ENCODE measurements at regions not wholly inside any gene's neighbourhood (a gene's known extent, or its start where the extent isn't known, plus 50 kb on each side); places are given as distances from the start of the nearest gene placed in this dataset.

DNA sequence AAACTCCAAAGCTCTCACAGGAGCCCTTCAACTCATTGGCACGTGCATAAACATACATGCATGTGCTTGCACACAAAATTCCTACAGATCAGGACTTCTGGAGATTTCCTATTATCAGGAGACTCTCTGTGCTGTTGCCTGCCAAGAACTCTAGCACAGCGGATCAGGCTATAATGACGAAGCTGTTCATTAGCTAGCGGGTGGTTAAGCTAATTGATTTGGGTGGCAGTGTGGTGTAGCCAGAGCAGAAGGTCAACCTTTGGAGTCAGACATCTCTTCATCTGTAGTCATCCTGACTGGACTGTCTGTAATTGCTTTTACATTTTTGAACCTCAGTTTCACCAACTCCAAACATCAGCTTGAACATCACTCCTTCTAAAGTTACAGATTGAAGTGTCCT is 69.0 kb downstream of the KIF2B start:
- no peak for DNase-seq (ENCODE audit: low read depth in 2 of 3, low spot score in 1 of 3)

DNA sequence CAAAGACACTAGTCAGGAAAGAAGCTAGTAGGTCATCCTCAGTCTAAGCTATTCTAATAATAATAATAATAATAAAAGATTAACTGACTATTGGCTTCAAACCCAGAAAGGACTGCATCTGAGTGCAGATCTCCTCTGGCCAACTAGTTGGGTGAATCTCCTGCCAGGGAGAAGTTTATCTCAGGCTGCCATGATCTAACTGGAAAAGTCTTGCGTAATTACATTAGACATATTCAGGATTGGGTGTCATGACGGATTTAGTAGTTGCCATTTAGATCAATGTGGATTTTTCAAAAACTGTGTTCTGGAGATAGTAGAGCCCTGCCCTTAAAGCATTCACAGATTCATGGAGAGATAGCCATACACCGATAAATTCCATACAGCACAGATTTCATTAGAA is 69.5 kb downstream of the KIF2B start:
- no peak for DNase-seq (ENCODE audit: low read depth in 2 of 3, low spot score in 1 of 3)

DNA sequence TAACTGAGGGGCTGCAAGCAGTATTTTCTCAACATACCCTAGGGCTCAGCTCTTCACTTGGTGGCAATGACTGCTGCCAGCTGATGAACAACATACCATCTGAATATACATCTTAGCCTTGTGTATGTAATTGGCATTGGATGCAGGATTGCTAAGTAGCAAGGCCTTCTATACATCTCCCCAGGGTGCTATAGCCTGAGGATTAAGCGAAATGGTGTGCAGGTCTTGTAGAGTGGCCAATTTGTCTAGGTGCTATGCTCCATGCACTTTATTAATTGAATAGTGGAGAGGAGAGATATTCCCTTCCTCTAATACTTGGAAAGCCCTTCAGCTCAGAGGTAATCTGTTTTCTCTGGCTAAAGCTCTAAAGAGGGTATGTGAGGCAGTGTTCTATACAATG is 71.9 kb downstream of the KIF2B start:
- DNase-seq (ENCODE audit: low read depth in 2 of 3, low spot score in 1 of 3): no peak

DNA sequence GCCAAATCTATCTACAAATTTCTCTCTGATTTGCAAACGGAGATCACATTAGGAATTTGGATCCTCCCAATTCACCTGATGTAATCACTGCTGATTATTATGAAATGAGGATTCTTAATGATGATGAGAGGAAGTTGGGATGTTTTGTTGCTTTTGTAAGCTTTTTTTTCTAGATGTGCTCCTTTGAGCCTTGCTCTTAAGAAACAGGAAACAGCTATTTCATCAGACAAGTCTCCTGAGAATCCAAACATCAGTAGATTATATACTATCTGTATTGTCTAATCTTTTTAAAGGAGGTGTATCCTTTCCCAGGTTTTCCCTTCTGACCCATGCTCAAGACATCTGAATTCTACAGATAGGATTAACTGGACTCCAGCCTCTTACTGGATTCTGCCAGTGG is 73.3 kb downstream of the KIF2B start:
- no peak for DNase-seq (ENCODE audit: low read depth in 2 of 3, low spot score in 1 of 3)

DNA sequence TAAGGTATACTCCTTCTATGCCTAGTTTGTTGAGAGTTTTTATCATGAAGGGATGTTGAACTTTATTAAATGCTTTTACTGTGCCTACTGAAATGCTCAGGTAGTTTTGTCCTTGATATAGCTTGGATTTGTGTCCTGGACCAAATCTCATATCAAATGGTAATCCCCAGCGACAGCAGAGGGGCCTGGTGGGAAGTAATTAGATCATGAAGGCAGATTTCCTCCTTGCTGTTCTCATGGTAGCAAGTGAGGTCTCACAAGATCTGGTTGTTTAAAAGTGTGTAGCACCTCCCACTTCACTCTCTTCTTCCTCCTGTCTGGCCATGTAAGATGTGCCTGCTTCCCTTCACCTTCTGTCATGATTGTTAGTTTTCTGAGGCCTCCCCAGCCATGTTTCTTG is 78.2 kb downstream of the KIF2B start:
- DNase-seq (ENCODE audit: low read depth in 2 of 3, low spot score in 1 of 3): no peak

DNA sequence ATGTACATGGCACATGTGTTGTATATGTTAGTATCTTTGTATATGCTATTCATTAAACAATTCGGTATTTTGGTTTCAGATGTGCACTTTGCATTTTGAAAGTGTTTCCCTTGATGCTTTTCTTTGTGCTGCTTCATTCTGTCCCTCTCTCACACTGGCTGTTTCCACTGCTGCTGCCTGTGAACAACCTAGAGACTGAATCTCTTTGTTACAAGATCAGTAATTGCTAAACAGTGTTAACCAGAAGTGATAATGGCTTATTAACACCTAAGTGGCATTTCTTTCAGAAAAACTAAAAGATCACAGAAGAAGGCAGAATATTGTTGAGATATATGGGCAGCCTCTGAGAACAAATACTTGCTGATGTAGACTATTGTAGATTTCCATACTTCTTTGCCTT is 84.7 kb downstream of the KIF2B start:
- no peak for DNase-seq (ENCODE audit: low read depth in 2 of 3, low spot score in 1 of 3)

DNA sequence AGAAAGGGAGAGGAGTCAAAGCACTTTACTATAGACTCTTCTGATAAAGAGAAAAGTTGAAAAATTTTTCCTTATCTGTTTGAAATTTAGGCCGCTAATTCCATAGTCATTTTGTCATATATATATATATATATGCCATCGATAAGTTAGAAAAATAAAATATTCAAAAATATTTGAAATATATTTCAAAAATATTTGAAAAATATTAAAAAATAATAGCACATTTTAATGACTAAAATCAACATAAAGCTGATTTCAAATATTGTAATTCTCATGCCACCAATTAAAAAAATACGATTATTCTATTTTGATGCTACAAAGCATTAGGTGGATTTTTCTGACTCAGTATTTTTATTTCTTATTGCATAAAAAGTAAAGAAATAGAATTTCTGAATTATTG is 87.1 kb downstream of the KIF2B start:
- DNase-seq (ENCODE audit: low read depth in 2 of 3, low spot score in 1 of 3): no peak

DNA sequence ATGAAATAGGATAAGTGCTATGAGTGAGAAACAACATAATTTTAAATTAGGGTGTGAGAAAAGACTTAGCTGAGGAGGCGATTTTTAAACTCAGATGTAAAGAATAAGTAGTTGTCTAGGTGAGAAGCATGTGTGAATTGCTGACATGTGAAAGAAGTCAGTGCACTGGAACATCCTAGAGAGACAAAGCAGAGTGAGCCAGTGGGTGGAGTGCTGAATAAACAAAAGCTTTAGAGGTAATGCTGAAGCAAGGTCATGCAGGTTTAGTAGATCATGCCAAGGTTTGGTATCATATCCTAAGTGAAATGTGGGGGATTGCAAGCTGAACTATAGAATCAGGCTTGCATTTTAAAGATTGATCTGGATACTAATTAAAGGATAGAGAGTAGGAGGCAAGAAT is 89.4 kb downstream of the KIF2B start:
- DNase-seq (ENCODE audit: low read depth in 2 of 3, low spot score in 1 of 3): no peak

DNA sequence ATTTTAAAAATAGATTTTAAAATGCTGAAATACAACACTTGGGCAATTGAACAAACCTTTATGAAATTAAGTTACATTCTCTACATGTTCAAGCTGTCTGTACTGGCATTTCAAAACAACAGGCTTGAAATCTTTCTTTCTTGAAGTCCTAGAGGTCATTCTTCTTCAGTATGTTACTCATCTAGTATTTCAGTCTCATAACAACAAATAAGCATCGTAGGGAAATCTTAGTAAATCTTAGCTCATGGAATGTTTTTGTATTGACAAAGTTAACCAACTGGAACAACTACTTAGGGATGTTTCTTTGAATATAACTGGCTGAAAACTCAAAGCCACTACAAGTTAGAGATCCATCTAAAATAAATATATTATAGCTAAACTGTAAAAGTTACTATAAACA is 96.6 kb downstream of the KIF2B start:
- no peak for DNase-seq (ENCODE audit: low read depth in 2 of 3, low spot score in 1 of 3)

DNA sequence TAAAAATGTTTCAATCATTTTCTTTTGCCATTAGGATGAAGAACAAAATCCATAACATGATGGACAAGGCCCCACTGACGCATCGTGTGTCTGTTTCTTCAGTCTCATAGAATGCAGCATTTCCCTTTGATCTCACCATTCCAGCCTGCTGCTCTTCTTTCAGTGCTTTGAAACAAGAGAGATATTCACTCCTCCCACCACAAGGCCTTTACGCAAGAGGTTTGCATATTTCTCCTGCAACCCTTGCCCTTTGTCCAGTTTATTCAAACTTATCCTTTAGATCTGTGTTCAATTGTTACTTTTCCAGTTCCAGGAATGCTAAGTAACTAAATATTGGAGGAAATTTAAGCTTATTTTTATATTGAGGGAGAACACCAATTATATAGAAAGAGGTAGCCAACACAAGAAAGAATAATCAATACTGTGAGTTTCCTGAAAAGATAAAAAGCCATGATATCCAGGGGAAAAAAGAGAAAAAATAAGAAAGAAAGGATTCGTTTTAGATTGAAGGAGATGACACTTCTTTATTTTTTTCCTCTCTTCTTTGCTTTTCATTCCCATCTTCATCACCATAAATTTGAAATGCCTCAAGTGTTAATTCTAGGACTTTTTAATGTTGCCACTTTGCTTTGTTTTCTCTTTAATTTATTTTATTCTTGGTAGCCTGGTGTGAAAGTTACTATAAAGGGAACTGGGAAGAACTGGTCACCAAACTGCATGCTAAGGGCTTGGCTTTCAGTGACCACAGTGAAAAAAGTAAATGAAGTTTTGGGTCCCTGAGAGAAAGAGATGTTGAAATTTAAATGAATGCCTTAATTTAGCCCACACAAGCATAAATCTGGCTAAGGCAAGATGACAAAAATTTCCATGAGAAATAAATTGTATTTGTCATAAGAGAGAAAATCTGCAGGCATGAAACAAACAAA is 102.1 kb downstream of the KIF2B start:
- no peak for DNase-seq (ENCODE audit: low read depth in 2 of 3, low spot score in 1 of 3)

DNA sequence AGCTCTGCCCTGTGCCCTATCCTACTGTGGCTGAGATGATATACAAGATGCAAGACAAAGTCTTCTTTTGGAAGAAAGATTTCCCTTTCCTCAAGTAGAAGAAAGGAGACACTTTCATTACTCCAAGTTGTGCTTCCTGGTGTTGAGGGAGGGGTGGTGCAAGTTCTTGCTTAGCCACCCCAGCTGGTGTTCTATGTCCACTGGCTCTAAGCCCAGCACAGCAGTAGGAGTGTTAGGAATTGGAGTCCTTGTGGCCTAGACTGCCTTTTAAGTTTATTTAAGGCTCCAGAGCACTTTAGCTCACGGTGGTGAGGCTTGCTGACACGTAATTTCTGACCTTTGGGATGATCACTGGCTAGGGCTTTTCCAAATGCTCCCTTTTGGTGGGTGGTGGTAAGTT is 109.7 kb downstream of the KIF2B start:
- DNase-seq (ENCODE audit: low read depth in 2 of 3, low spot score in 1 of 3): no peak

DNA sequence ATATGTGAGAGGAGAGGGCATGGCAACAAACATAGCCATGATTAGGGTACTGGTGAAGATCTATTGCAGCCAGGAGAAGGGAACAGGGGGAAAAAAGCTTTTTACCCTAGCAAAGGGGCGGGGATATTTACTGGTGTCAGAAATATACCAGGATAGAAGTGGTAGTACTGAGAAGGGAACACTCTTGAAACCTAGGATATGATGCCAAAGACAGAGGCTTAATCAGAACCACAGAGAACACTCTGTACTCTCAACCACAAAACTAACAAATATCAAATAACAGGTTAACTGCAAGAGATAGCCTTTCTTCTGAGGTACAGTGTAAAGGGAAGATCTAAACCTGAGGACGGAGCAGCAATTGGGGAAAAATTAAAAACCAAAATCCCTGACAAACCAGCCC is 112.2 kb downstream of the KIF2B start:
- no peak for DNase-seq (ENCODE audit: low read depth in 2 of 3, low spot score in 1 of 3)

DNA sequence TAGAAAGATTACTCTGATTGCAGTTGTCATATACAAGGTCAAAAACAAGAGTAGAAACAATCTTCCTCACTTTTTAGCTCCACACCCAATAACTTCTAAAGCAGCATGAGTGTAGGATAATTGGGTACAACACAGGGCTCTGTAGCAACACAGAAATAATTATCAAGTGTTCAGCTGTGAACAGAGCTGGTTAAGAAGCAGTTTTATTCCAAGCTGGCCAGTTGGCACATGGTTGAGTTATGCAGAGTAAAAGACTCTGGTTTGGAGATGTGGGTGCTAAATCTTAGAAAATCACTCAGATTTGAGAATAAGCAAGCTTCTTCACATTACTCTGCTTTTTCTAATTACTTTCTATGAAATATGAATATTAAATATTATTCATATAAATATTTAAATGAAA is 118.5 kb downstream of the KIF2B start:
- DNase-seq (ENCODE audit: low read depth in 2 of 3, low spot score in 1 of 3): no peak

DNA sequence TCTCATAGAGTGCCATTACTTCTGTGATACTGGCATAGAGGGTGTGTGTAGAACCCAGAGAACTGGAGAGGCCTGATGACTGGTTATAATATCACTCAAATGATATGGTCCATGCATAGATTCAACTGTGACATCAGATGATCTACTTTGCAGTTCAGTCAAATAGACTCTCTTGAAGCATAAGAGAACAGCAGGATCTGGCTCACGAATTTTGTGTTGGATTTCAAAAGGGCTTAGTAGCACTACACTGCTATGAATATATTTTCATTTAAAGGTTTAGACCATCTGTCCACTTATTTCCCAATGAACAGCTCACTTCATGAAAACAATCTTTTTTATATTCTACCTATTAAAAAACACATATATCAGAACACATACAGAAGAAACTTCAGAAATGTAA is 119.7 kb downstream of the KIF2B start:
- no peak for DNase-seq (ENCODE audit: low read depth in 2 of 3, low spot score in 1 of 3)

DNA sequence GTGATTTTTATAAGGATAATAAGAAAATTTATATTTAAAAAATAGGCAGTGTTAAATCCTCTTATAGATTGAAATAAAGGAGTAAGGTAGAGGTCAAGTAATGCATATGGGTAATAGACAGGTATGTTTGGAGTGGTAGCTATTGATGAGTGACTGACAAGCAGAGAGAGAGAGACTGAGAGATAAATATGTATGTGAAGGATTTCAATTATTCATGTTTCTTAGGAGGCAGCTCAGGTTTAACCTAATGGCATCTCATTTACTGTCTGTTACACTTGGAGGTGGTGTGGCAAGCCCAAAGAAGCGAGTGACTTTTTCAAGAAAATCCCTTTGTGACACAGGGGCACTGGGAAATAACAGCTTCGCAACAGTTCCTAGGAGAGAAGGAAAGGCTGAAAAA is 120.2 kb downstream of the KIF2B start:
- DNase-seq (ENCODE audit: low read depth in 2 of 3, low spot score in 1 of 3): no peak

DNA sequence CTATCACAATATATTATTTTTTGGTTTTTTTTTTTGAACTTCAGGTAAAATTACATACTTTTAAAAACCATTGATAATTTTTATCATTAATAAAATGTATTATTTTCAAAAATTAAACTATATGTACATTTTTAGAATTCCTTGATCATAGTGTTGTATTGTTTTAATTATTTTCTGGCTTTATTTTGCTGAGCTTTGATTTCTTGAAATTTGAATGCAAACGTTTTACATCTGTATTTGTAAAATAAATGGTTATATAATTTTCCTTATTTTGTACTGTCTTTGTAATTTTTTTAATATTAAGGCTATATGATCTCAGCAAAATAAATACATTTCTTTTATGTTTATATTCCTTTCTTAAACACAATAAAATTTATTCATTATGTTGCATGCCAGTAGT is 125.6 kb downstream of the KIF2B start:
- DNase-seq (ENCODE audit: low read depth in 2 of 3, low spot score in 1 of 3): no peak

DNA sequence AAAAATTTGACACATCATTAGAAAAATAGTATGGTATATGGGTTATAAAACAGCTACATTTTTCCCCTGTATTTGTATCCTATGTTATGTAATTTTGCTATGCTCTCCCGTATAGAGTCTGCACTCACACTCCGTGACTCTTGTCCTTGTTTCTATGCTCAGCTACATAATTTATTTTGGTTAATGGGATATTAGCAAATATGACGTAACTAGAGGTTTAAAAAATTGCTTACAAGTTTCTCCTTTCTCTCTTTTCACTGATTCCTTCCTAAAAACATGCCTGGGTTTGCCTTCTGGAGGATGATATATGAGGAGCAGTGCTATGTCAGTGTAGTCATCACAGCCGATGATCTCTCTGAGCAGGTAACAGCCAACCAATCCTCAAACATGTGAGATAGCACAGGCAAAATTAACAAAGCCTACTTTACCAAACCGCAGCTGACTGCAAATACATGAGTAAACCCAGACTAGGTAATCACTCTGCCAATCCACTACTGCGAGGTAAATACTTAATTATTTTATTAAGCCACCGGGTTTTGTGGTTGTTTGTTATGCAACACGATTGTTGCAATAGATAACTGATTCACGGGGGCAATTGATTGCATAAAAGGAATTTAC is 126.9 kb downstream of the KIF2B start:
- no peak for DNase-seq (ENCODE audit: low read depth in 2 of 3, low spot score in 1 of 3)

DNA sequence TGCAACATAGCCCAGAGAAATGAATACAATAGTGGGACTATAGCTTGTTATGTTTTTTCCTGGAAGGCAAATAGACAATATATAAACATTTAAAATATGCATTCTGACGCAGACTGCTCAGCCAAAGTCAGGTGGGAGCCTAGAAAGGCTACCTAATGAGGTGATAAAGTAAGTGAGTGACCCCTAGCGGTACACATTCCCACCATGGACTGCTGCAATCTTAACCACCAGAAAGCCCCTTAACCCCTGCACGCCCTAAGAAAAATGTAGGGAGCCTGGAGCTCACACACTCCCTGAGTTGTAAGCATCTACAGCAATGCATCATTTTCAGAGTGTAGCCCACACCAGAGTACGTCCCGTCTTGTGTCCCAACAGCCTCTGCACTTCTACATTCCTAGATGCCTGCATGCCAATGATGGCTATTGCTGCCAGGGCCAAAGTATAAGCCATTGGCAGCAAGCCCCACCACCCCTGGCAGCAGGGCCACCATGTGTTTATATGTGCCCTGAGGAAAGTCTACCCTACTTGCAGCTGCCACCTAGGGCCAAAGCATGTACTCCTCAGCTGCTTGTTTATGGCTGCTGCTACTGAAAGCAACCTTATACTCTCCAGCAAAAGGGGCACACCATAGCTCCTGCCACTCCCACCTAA is 127.6 kb downstream of the KIF2B start:
- DNase-seq (ENCODE audit: low read depth in 2 of 3, low spot score in 1 of 3): no peak

DNA sequence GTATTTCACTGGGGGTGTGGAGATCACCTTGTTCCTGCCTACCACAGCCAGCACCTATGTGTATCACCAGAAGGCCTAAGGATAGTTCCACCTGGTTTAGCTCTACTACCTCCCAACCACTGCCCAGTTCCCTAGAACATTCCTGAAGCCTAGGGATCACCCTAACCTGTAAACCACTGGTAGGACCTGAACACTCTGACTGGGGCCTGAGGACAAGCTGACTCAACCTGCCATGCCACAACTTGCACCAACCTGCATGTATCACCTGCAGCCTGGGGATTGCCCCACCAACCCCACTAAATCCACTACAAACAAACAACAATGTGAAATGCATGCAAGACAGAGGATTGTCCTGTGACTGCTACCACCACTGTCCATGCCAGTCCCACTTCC is 128.1 kb downstream of the KIF2B start:
- no peak for DNase-seq (ENCODE audit: low read depth in 2 of 3, low spot score in 1 of 3)

DNA sequence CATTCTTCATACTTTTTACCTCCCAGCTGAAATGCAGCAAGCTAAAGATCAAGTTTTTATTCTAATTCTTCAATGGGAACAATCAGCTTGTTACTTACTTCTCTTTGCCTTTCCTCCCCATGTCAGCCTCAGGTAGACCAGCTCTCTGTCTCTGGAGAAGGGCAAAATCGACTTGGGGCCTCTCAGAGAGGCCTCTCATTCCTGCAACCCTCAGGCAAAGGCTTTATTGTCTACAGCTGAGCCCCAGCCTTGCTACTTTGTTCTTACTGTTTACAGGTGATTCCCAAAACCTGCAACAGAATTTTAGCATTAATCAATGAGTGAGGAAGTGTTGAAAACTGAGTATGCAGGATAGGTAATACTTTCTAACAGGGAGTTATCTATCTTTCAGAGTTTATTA is 148.6 kb downstream of the KIF2B start:
- DNase-seq (ENCODE audit: low read depth in 2 of 3, low spot score in 1 of 3): no peak

DNA sequence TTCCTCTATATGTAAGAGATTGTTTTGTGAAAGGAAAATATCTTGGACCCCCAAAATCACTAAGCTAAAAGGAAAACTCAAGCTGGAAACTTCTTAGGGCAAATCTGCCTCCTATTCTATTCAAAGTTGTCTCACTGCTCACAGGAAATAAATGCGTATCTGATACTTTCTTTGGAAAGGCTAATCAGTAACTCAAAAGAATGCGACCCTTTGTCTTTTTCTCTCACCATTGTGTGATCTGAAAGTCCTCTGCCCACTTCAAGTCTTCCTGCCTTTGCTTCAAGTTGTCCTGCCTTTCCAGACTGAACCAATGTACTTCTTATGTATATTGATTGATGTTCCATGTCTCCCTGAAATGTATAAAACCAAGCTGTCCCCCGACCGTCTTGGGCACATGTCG is 157.3 kb downstream of the KIF2B start:
- no peak for DNase-seq (ENCODE audit: low read depth in 2 of 3, low spot score in 1 of 3)

DNA sequence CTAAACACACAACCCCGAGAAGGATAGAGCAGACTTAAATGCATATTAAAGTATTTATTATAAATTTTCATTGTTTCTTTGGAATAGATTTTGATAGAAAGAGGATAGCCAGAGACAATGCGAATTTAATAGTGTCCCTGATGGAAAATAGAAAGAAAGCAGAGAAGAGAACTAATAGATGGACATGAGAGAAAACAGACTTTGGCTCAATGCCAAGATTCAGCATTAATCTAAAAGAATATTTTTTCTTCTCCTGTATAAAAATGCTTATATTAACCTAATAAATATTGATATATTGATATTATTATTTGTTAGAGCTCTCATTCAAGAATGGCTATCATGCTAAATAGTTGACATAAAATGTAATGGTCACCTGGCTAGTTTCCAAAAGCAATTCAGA is 173.4 kb downstream of the KIF2B start:
- no peak for DNase-seq (ENCODE audit: low read depth in 2 of 3, low spot score in 1 of 3)

All from stimulated activated CD4-positive, alpha-beta T cell treated with anti-CD3 and anti-CD28 coated beads, Interleukin-12 subunit alpha, Interleukin-12 subunit beta, amount 100 ng/mL, for 48 hours (primary cell).